Suprapubic skin (tissue), 4 donors: ENCODE measurements at regions not wholly inside any gene's neighbourhood (a gene's known extent, or its start where the extent isn't known, plus 50 kb on each side); places are given as distances from the start of the nearest gene placed in this dataset.

Experiments used
- DNase-seq, 2 donors: peaks; one replicate each; pipeline ENCODE4 v3.0.0-alpha.2; 2019; ENCODE audit warnings: low spot score in 2 of 2
- H3K27ac ChIP-seq: fragments of 200-600 bp; sonication (generic); one replicate; pipeline ENCODE4 v1.5.1; 2019
- H3K27me3 ChIP-seq: fragments of 200-600 bp; sonication (generic); one replicate; pipeline ENCODE4 v1.5.1; 2019
- H3K36me3 ChIP-seq: fragments of 200-600 bp; sonication (generic); one replicate; pipeline ENCODE4 v1.5.1; 2019
- H3K4me1 ChIP-seq: fragments of 200-600 bp; sonication (generic); one replicate; pipeline ENCODE4 v1.5.1; 2019
- H3K4me3 ChIP-seq: fragments of 200-600 bp; sonication (generic); one replicate; pipeline ENCODE4 v1.5.1; 2019; ENCODE audit warnings: mild to moderate bottlenecking
- H3K9me3 ChIP-seq: fragments of 200-600 bp; sonication (generic); one replicate; pipeline ENCODE4 v1.5.1; 2019
- EP300 ChIP-seq: sonication (generic); formaldehyde crosslinking; IDR thresholded peaks from one replicate; pipeline ENCODE4 v1.6.1; 2017; ENCODE audit warnings: antibody characterized with exemption
- POLR2A ChIP-seq, 2 donors: fragments of 450-650 bp; IDR thresholded peaks; one replicate each; pipeline ENCODE4 v1.6.1; 2017; ENCODE audit warnings: antibody characterized with exemption in 2 of 2, mild to moderate bottlenecking in 2 of 2, moderate library complexity in 2 of 2
- POLR2AphosphoS5 ChIP-seq, 3 donors: sonication (generic); formaldehyde crosslinking; IDR thresholded peaks; one replicate each; pipeline ENCODE4 v1.6.1; 2017; ENCODE audit warnings: antibody characterized with exemption in 3 of 3
- WGBS: methylation state at CpG from one replicate; pipeline ENCODE4 v1.1.5; 2018; 5-methylcytosine and 5-hydroxymethylcytosine counted together
- TF ChIP-seq, protein P1 (sequence below), 2 donors: fragments of 200-600 bp in 1 of 2; fragments of 450-650 bp in 1 of 2; sonication (generic) in 1 of 2; IDR thresholded peaks; one replicate each; pipeline ENCODE4 v1.5.1; 2016 to 2019; ENCODE audit warnings: antibody characterized with exemption in 2 of 2, mild to moderate bottlenecking in 1 of 2, moderate library complexity in 1 of 2

DNA sequence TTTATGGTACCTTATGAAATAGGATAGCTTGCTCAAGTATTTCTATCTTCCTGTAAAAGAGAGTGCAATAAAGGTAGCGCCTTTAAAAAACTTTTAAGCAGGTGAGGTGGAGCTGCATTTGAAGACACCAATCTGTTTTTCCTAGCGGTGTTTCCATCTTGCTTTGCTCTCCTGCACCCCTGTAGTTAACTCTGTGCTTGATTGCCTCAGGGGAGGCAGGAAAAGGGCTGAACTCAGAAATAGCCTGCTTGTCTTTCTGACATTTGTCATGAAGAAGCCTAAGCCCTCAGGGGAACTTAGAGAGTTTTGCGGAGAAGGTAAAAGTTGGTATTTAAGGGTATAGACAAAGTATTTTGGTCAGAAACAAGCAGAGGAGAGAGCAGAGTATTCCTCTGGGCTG, 63.0 kb upstream of the TPRG1 start:
- Histone ChIP-seq H3K4me1 (no peaks in the 10 kb centered on the region), H3K4me3 (no peak overlapping the region), H3K36me3 (no peaks in the 10 kb centered on the region), H3K27me3 (no peaks in the 10 kb centered on the region), H3K27ac (no peak overlapping the region), H3K9me3 (no peaks in the 10 kb centered on the region)
- DNase-seq = no peak
- no peak for TF ChIP-seq POLR2A (IDR thresholded peaks at IDR 0.05)
- TF ChIP-seq, protein P1, sequence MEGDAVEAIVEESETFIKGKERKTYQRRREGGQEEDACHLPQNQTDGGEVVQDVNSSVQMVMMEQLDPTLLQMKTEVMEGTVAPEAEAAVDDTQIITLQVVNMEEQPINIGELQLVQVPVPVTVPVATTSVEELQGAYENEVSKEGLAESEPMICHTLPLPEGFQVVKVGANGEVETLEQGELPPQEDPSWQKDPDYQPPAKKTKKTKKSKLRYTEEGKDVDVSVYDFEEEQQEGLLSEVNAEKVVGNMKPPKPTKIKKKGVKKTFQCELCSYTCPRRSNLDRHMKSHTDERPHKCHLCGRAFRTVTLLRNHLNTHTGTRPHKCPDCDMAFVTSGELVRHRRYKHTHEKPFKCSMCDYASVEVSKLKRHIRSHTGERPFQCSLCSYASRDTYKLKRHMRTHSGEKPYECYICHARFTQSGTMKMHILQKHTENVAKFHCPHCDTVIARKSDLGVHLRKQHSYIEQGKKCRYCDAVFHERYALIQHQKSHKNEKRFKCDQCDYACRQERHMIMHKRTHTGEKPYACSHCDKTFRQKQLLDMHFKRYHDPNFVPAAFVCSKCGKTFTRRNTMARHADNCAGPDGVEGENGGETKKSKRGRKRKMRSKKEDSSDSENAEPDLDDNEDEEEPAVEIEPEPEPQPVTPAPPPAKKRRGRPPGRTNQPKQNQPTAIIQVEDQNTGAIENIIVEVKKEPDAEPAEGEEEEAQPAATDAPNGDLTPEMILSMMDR (IDR thresholded peaks at IDR 0.05) = no peak
- no peak for TF ChIP-seq EP300
- no peak for TF ChIP-seq POLR2AphosphoS5 (IDR thresholded peaks at IDR 0.05)
- WGBS = 59% methylated on average over 3 of the region's 3 CpGs

DNA sequence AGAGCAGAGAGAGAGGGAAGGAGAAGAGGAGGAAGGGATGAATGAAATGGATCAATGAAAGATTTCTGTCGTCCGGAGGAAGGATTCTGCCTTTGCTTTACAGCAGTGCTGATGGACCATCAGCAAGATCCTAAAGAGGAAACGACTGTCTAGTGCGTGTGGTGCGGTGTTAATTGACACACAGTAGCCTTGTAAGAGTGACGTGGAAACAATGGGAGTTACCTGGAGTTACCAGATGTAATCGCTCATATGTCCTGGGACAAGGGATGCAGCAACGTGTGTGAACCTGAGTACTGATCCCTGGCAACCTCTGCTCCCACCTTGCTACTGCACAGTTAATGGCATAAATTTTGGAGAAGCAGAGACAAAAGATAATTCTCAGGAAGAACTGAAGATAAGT, 62.6 kb upstream of the TPRG1 start:
- Histone ChIP-seq H3K27ac (no peak overlapping the region), H3K27me3 (no peaks in the 10 kb centered on the region), H3K36me3 (no peaks in the 10 kb centered on the region), H3K9me3 (no peaks in the 10 kb centered on the region), H3K4me1 (no peaks in the 10 kb centered on the region), H3K4me3 (no peak overlapping the region)
- 54% methylated on average over 8 of the region's 8 CpGs for WGBS
- TF ChIP-seq EP300 = no peak
- TF ChIP-seq POLR2AphosphoS5 (IDR thresholded peaks at IDR 0.05) = no peak
- no peak for TF ChIP-seq POLR2A (IDR thresholded peaks at IDR 0.05)
- TF ChIP-seq, protein P1 (IDR thresholded peaks at IDR 0.05) = no peak
- no peak for DNase-seq

DNA sequence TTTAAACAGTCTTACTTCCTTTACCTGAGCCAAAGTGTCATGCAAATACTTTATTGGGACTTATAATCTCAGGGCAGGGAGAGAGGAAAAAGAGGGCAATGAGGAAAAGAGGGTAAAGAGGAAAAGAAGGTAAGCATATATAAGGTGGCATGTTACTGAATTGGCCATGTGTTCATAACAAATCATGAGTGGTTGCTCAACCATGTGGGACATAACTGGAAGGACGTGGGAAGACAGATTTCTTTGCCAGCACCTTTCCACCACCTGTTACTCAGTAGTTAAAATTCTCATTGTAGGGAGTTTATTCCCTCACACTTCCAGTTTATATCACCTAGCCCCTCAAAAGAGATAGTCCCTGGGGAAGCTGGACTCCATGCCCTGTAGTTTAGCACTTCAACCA, 54.7 kb upstream of the TPRG1 start:
- 67% methylated on average over 1 of the region's 1 CpG for WGBS
- no peak for DNase-seq
- no peak overlapping the region for H3K27ac ChIP-seq
- H3K36me3 ChIP-seq = no peaks in the 10 kb centered on the region
- H3K4me3 ChIP-seq = no peak overlapping the region
- TF ChIP-seq EP300 = no peak
- TF ChIP-seq POLR2AphosphoS5 (IDR thresholded peaks at IDR 0.05) = no peak
- TF ChIP-seq, protein P1 (IDR thresholded peaks at IDR 0.05) = no peak
- TF ChIP-seq POLR2A (IDR thresholded peaks at IDR 0.05) = no peak
- H3K9me3 ChIP-seq = no peaks in the 10 kb centered on the region
- H3K27me3 ChIP-seq = no peaks in the 10 kb centered on the region
- H3K4me1 ChIP-seq = peaks cover under 1% of the 10 kb centered on the region

DNA sequence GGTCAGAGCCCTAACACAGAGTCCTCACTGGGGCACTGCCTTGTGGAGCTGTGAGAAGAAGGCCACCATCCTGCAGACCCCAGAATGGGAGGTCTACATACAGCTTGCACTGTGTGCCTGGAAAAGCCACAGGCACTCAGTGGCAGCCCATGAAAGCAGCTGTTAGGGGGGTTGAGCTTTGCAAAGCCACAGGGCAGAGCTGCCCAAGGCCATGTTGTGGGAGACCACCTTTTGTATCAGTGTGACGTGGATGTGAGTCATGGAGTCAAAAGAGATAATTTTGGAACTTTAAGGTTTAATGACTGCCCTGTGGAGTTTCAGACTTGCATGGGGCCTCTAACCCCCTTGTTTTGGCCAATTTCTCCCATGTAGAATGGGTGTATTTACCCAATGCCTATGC, 52.9 kb upstream of the TPRG1 start:
- Histone ChIP-seq H3K27me3 (no peaks in the 10 kb centered on the region), H3K36me3 (no peaks in the 10 kb centered on the region), H3K9me3 (no peaks in the 10 kb centered on the region), H3K27ac (no peak overlapping the region), H3K4me3 (no peak overlapping the region), H3K4me1 (peaks cover 16% of the 10 kb centered on the region)
- DNase-seq = no peak
- 100% methylated on average over 1 of the region's 1 CpG for WGBS
- TF ChIP-seq EP300 (no peak), POLR2A (IDR thresholded peaks at IDR 0.05) (no peak), POLR2AphosphoS5 (IDR thresholded peaks at IDR 0.05) (no peak)
- TF ChIP-seq, protein P1 (IDR thresholded peaks at IDR 0.05) = no peak

DNA sequence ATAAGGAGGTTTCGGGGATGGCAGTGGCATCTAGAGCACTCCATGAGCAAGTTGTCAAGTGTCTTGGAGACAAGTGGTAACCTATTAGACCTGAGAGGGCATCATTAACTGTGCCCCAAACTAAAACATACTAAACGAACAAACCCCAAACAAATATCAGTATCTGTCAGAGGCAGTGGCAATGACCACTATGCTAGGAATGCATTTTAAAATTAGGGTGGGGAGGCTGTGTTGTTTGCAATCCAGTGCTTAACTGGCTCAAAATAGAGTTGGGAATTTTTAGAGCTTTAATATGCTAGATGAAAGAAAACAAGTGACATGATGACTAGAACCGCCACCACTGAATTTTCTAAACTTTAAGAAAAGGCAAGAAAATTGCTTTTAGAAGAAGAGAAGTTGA, 51.8 kb upstream of the TPRG1 start:
- Histone ChIP-seq H3K36me3 (no peaks in the 10 kb centered on the region), H3K27ac (peak overlapping the region; percentile 82), H3K27me3 (no peaks in the 10 kb centered on the region), H3K4me3 (no peak overlapping the region), H3K4me1 (peaks cover 25% of the 10 kb centered on the region), H3K9me3 (no peaks in the 10 kb centered on the region)
- 83% methylated on average over 3 of the region's 3 CpGs for WGBS
- TF ChIP-seq POLR2AphosphoS5 (IDR thresholded peaks at IDR 0.05) = no peak
- no peak for TF ChIP-seq EP300
- TF ChIP-seq, protein P1 (IDR thresholded peaks at IDR 0.05) = no peak
- no peak for TF ChIP-seq POLR2A (IDR thresholded peaks at IDR 0.05)
- no peak for DNase-seq
